Spleen (tissue), 7 donors: ENCODE measurements at regions not wholly inside any gene's neighbourhood (a gene's known extent, or its start where the extent isn't known, plus 50 kb on each side); places are given as distances from the start of the nearest gene placed in this dataset.

Experiments
- POLR2A ChIP-seq, 3 donors: fragments of 450-650 bp; IDR thresholded peaks; one replicate each; pipeline ENCODE4 v1.5.1; 2017; ENCODE audit warnings: antibody characterized with exemption in 3 of 3, mild to moderate bottlenecking in 1 of 3
- TF ChIP-seq, protein P1 (sequence below), 11 experiments: fragments of 200-600 bp in 7 of 11; fragments of 450-650 bp in 4 of 11; sonication (generic) in 4 of 11; IDR thresholded peaks in 8 of 11; conservative IDR thresholded peaks in 3 of 11; 1 replicate in 7 of 11; 2 replicates in 4 of 11; pipeline versions ENCODE4 v1.4.0 to v1.8.0; 2016 to 2021; ENCODE audit warnings: antibody characterized with exemption in 11 of 11, inconsistent platforms in 4 of 11, mild to moderate bottlenecking in 1 of 11
- donor health status: DM: no; HTN: no; CAD: no; lungs with moderate emphysema.
- donor health status: DM: no; HTN: no; CAD: no.
- donor health status: DM: no; HTN: no; CAD: no.

DNA sequence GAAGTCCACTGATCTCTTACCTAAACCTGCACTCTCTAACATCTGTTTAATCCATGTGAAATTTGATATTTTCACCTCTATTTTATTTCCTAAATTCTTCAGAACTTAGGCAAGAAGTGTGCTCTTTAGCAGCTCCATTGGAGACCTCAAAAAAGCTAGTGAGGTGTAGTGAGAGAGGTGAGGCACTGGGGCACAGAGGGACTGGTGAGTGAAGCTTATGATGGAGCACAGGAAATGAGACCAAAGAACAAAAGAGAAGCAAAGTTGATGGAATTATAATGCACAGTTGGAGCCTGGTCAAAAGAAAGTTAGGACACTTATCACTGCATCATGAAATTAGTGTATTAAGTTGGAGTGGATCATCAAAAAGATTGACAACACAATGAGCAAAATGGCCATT, 1050.7 kb upstream of the NRXN1 start:
- TF ChIP-seq, protein P1, sequence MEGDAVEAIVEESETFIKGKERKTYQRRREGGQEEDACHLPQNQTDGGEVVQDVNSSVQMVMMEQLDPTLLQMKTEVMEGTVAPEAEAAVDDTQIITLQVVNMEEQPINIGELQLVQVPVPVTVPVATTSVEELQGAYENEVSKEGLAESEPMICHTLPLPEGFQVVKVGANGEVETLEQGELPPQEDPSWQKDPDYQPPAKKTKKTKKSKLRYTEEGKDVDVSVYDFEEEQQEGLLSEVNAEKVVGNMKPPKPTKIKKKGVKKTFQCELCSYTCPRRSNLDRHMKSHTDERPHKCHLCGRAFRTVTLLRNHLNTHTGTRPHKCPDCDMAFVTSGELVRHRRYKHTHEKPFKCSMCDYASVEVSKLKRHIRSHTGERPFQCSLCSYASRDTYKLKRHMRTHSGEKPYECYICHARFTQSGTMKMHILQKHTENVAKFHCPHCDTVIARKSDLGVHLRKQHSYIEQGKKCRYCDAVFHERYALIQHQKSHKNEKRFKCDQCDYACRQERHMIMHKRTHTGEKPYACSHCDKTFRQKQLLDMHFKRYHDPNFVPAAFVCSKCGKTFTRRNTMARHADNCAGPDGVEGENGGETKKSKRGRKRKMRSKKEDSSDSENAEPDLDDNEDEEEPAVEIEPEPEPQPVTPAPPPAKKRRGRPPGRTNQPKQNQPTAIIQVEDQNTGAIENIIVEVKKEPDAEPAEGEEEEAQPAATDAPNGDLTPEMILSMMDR (IDR thresholded peaks at IDR 0.05 in 8 of 11, conservative IDR thresholded peaks at IDR 0.05 in 3 of 11) = no peak
- TF ChIP-seq POLR2A (IDR thresholded peaks at IDR 0.05) = no peak
